ENCODE measurements at regions not wholly inside any gene's neighbourhood (a gene's known extent, or its start where the extent isn't known, plus 50 kb on each side); places are given as distances from the start of the nearest gene placed in this dataset.

DNA sequence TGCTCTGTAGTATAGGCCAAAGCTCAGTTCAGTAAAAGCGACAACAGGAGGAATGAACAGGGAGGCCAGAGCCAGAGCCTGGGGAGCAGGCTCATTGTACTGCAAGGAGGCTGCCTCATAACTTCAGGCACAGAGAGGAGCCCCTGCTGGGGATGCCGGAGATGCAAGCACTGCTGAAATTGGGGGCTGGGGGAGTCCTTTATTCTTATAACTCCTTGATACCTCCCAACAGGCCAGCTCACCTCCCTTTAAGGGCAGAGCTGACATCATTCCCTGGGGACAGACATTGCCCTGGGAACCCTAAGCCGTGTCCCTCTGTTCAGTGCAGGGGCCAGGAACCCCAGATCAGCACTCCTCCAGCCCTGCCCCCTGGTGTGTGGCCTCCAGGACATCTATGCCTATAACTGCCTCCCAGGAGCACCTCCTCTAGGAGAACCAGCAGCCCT, 83.8 kb upstream of the MRPS22 start:
- no peaks in the 10 kb centered on the region for H4K20me1 ChIP-seq (ENCODE audit: insufficient read depth, low read length)
- H2AFZ ChIP-seq (ENCODE audit: low read length), result no peak overlapping the region
- H3K4me2 ChIP-seq (ENCODE audit: low read length), result no peak overlapping the region
- ChIA-PET CTCF (ENCODE audit: unreplicated experiment) (no interaction called here), POLR2A (no interaction called here)
- H3K27ac ChIP-seq (ENCODE audit: low read depth, low read length, poor library complexity, severe bottlenecking), result no peak overlapping the region
- no peaks in the 10 kb centered on the region for H3K36me3 ChIP-seq (ENCODE audit: insufficient read depth, low read length)
- H3K4me1 ChIP-seq (ENCODE audit: insufficient read depth, low read length, poor library complexity, severe bottlenecking), result no peaks in the 10 kb centered on the region
- TF ChIP-seq, protein P1, sequence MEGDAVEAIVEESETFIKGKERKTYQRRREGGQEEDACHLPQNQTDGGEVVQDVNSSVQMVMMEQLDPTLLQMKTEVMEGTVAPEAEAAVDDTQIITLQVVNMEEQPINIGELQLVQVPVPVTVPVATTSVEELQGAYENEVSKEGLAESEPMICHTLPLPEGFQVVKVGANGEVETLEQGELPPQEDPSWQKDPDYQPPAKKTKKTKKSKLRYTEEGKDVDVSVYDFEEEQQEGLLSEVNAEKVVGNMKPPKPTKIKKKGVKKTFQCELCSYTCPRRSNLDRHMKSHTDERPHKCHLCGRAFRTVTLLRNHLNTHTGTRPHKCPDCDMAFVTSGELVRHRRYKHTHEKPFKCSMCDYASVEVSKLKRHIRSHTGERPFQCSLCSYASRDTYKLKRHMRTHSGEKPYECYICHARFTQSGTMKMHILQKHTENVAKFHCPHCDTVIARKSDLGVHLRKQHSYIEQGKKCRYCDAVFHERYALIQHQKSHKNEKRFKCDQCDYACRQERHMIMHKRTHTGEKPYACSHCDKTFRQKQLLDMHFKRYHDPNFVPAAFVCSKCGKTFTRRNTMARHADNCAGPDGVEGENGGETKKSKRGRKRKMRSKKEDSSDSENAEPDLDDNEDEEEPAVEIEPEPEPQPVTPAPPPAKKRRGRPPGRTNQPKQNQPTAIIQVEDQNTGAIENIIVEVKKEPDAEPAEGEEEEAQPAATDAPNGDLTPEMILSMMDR (conservative IDR thresholded peaks at IDR 0.05; ENCODE audit: low read length), result no peak
- no peak for TF ChIP-seq EZH2phosphoT487 (IDR thresholded peaks at IDR 0.05; ENCODE audit: borderline replicate concordance, low read depth, low read length)
- DNase-seq (ENCODE audit: low spot score), result no peak
- H3K4me3 ChIP-seq (ENCODE audit: low read depth, low read length, poor library complexity, severe bottlenecking), result no peak overlapping the region
- no peaks in the 10 kb centered on the region for H3K9me2 ChIP-seq (ENCODE audit: insufficient read depth, low read length)
- H3K9me3 ChIP-seq (ENCODE audit: low read length), result no peaks in the 10 kb centered on the region
- no TSS peak for BruUV-seq (replicated peaks)
- H3K79me2 ChIP-seq (ENCODE audit: insufficient read depth, low read depth, low read length), result no peaks in the 10 kb centered on the region
- intact Hi-C loops (cut with micrococcal nuclease; ENCODE audit: unreplicated experiment), result no loop called here

GRCh38 chr3:139260793-139261736, 82.8 kb upstream of the MRPS22 start:
- CTCF ChIA-PET (ENCODE audit: unreplicated experiment), result no interaction called here
- POLR2A ChIA-PET, result interaction anchor here (0.6 kb wide), 1 partner anchor 408 kb away, joined by 3 read pairs; no protein-coding TSS in a partner anchor
- H3K4me3 ChIP-seq (ENCODE audit: low read depth, low read length, poor library complexity, severe bottlenecking), result no peak overlapping the region
- H3K36me3 ChIP-seq (ENCODE audit: insufficient read depth, low read length), result no peaks in the 10 kb centered on the region
- H3K9me3 ChIP-seq (ENCODE audit: low read length), result no peaks in the 10 kb centered on the region
- no peaks in the 10 kb centered on the region for H3K9me2 ChIP-seq (ENCODE audit: insufficient read depth, low read length)
- H2AFZ ChIP-seq (ENCODE audit: low read length), result no peak overlapping the region
- no peaks in the 10 kb centered on the region for H4K20me1 ChIP-seq (ENCODE audit: insufficient read depth, low read length)
- DNase-seq (ENCODE audit: low spot score), result no peak
- H3K79me2 ChIP-seq (ENCODE audit: insufficient read depth, low read depth, low read length), result no peaks in the 10 kb centered on the region
- no peaks in the 10 kb centered on the region for H3K4me1 ChIP-seq (ENCODE audit: insufficient read depth, low read length, poor library complexity, severe bottlenecking)
- intact Hi-C loops (cut with micrococcal nuclease; ENCODE audit: unreplicated experiment), result no loop called here
- TF ChIP-seq, protein P1 (conservative IDR thresholded peaks at IDR 0.05; ENCODE audit: low read length), result no peak
- no peak for TF ChIP-seq EZH2phosphoT487 (IDR thresholded peaks at IDR 0.05; ENCODE audit: borderline replicate concordance, low read depth, low read length)
- no peak overlapping the region for H3K4me2 ChIP-seq (ENCODE audit: low read length)
- H3K27ac ChIP-seq (ENCODE audit: low read depth, low read length, poor library complexity, severe bottlenecking), result no peak overlapping the region
- BruUV-seq (replicated peaks), result no TSS peak
